H1 (cell line): ENCODE measurements at regions not wholly inside any gene's neighbourhood (a gene's known extent, or its start where the extent isn't known, plus 50 kb on each side); places are given as distances from the start of the nearest gene placed in this dataset.
"Not testable (repeated sequence)": the region's sequence is repeated elsewhere in the genome, so short reads cannot be mapped to it uniquely, and the experiment has no call there.

Experiments
- CTCF ChIP-seq, 3 experiments: IDR thresholded peaks; 1 replicate in 2 of 3; 2 replicates in 1 of 3; pipeline versions ENCODE4 v1.5.1 to v1.6.1; 2011; ENCODE audit warnings: low read length in 3 of 3, mild to moderate bottlenecking in 3 of 3, inconsistent platforms in 2 of 3, low read depth in 1 of 3, moderate library complexity in 1 of 3; ENCODE audit not compliant: insufficient read depth in 1 of 3; ENCODE audit errors: control extremely low read depth in 1 of 3
- KDM1A ChIP-seq: fragments of 200-600, 300-600 bp; sonication (generic); IDR thresholded peaks from 2 replicates; pipeline ENCODE4 v1.7.1; 2016; ENCODE audit warnings: mild to moderate bottlenecking, low read length, borderline replicate concordance

DNA sequence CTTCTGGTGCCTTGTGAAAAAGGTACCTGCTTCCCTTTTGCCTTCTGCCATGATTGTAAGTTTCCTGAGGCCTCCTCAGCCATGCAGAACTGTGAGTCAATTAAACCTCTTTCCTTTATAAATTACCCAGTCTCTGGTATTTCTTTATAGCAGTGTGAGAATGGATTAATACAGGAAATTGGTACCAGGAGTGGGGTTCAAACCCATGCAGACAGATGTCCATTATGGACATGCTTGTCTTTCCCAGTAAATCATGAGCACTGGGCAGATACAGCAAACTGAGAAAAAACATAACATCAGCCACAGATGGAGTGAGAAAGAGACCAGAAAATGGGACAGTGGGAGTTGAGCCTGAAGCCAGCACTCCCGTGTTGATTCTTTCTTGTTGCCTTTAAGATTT is 127.5 kb downstream of the TFCP2L1 start:
- not testable (repeated sequence) for TF ChIP-seq CTCF (IDR thresholded peaks at IDR 0.05; ENCODE audit: control extremely low read depth in 1 of 3, insufficient read depth in 1 of 3, low read depth in 1 of 3, low read length in 3 of 3); KDM1A
